ENCODE measurements at regions not wholly inside any gene's neighbourhood (a gene's known extent, or its start where the extent isn't known, plus 50 kb on each side); places are given as distances from the start of the nearest gene placed in this dataset.

GRCh38 chr10:9766762-9767161 is 1250.9 kb upstream of the CELF2 start:
- no peaks in the 10 kb centered on the region for H3K9me3 ChIP-seq (ENCODE audit: control insufficient read depth in 4 of 4, low read length in 3 of 4)
- H3K4me1 ChIP-seq (ENCODE audit: control insufficient read depth in 4 of 4, insufficient read depth in 4 of 4, low read length in 3 of 4), result no peaks in the 10 kb centered on the region
- no peak for DNase-seq (ENCODE audit: low spot score)

GRCh38 chr10:9781666-9782065 is 1236.0 kb upstream of the CELF2 start:
- Histone ChIP-seq H3K27me3 (ENCODE audit: control insufficient read depth in 4 of 4, insufficient read depth in 4 of 4, low read length in 3 of 4) (no peaks in the 10 kb centered on the region), H3K27ac (ENCODE audit: low read depth in 1 of 2, low read length in 2 of 2) (no peak overlapping the region), H3K9ac (ENCODE audit: low read depth in 1 of 2, low read length in 2 of 2) (no peak overlapping the region), H3K4me3 (ENCODE audit: low read depth in 1 of 3, low read length in 3 of 3) (no peak overlapping the region), H3K36me3 (ENCODE audit: control insufficient read depth in 4 of 4, insufficient read depth in 3 of 4, low read depth in 1 of 4, low read length in 3 of 4) (no peaks in the 10 kb centered on the region), H3K4me1 (ENCODE audit: control insufficient read depth in 4 of 4, insufficient read depth in 4 of 4, low read length in 3 of 4) (no peaks in the 10 kb centered on the region), H3K9me3 (ENCODE audit: control insufficient read depth in 4 of 4, low read length in 3 of 4) (no peaks in the 10 kb centered on the region)
- DNase-seq (ENCODE audit: low spot score), result no peak
- no peak for TF ChIP-seq GABPA (IDR thresholded peaks at IDR 0.05 in 1 of 2, conservative IDR thresholded peaks at IDR 0.05 in 1 of 2)
- no peak for TF ChIP-seq EGR1 (IDR thresholded peaks at IDR 0.05; ENCODE audit: low read depth in 2 of 2)
- no peak for TF ChIP-seq NR2F2 (IDR thresholded peaks at IDR 0.05)
- TF ChIP-seq YY1 (IDR thresholded peaks at IDR 0.05), result no peak
- no peak for TF ChIP-seq FOXA1 (IDR thresholded peaks at IDR 0.05)
- no peak for TF ChIP-seq ZBTB33 (IDR thresholded peaks at IDR 0.05)
- TF ChIP-seq JUND (IDR thresholded peaks at IDR 0.05), result no peak
- no peak for TF ChIP-seq TAF1 (conservative IDR thresholded peaks at IDR 0.05)
- TF ChIP-seq RAD21 (IDR thresholded peaks at IDR 0.05), result no peak
- TF ChIP-seq MAX (IDR thresholded peaks at IDR 0.05), result no peak
- TF ChIP-seq HNF4G (IDR thresholded peaks at IDR 0.05), result no peak
- no peak for TF ChIP-seq RXRA (IDR thresholded peaks at IDR 0.05)
- TF ChIP-seq REST (IDR thresholded peaks at IDR 0.05), result no peak
- TF ChIP-seq CTCF (IDR thresholded peaks at IDR 0.05; ENCODE audit: low read depth, low read length, missing input control), result no peak
- 51% methylated on average over 2 of the region's 2 CpGs for WGBS

More at GRCh38 chr10:9766762-9767161, 1250.9 kb upstream of the CELF2 start:
- Histone ChIP-seq H3K9ac (ENCODE audit: low read depth in 1 of 2, low read length in 2 of 2) (no peak overlapping the region), H3K4me3 (ENCODE audit: low read depth in 1 of 3, low read length in 3 of 3) (no peak overlapping the region), H3K27ac (ENCODE audit: low read depth in 1 of 2, low read length in 2 of 2) (no peak overlapping the region), H3K36me3 (ENCODE audit: control insufficient read depth in 4 of 4, insufficient read depth in 3 of 4, low read depth in 1 of 4, low read length in 3 of 4) (no peaks in the 10 kb centered on the region), H3K27me3 (ENCODE audit: control insufficient read depth in 4 of 4, insufficient read depth in 4 of 4, low read length in 3 of 4) (peaks cover 0 to 3% (median 0%) of the 10 kb centered on the region in 4 donors)
- TF ChIP-seq FOXA2 (IDR thresholded peaks at IDR 0.05) (no peak), EGR1 (IDR thresholded peaks at IDR 0.05; ENCODE audit: low read depth in 2 of 2) (no peak), JUND (IDR thresholded peaks at IDR 0.05) (no peak), YY1 (IDR thresholded peaks at IDR 0.05) (no peak), GABPA (IDR thresholded peaks at IDR 0.05 in 1 of 2, conservative IDR thresholded peaks at IDR 0.05 in 1 of 2) (no peak), MAX (IDR thresholded peaks at IDR 0.05) (no peak), CTCF (IDR thresholded peaks at IDR 0.05; ENCODE audit: low read depth, low read length, missing input control) (no peak), ATF3 (IDR thresholded peaks at IDR 0.05) (no peak), HNF4G (IDR thresholded peaks at IDR 0.05) (no peak)
